ENCODE measurements at regions not wholly inside any gene's neighbourhood (a gene's known extent, or its start where the extent isn't known, plus 50 kb on each side); places are given as distances from the start of the nearest gene placed in this dataset.

DNA sequence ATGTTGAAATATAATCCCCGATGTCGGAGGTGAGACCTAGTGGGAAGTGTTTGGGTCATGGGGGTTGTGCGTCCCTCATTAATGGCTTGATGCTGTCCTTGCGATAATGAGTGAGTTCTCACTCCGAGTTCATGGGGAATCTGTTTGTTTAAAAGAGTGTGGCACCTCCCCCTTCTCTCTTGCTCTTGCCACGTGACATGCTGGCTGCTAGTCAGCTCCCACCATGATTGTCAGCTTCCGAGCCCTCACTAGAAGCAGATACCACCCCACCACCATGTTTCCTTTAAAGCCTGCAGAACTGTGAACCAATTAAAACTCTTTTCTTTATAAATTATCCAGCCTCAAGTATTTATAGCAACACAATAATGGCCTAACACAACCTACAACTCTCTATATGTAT, 166.3 kb upstream of the MBNL1 start:
- no peaks in the 10 kb centered on the region for H3K9me3 ChIP-seq (ENCODE audit: control insufficient read depth, insufficient read depth, low read length)
- H3K27ac ChIP-seq (ENCODE audit: low read depth, low read length) = no peak overlapping the region
- H3K4me1 ChIP-seq (ENCODE audit: control insufficient read depth, low read length) = peaks cover 11% of the 10 kb centered on the region
- no peaks in the 10 kb centered on the region for H3K36me3 ChIP-seq (ENCODE audit: control insufficient read depth, low read length)
- no peaks in the 10 kb centered on the region for H3K79me2 ChIP-seq (ENCODE audit: control insufficient read depth, low read length)
- TF ChIP-seq EZH2phosphoT487 (IDR thresholded peaks at IDR 0.05; ENCODE audit: borderline replicate concordance, low read length) = no peak
- TF ChIP-seq, protein P1, sequence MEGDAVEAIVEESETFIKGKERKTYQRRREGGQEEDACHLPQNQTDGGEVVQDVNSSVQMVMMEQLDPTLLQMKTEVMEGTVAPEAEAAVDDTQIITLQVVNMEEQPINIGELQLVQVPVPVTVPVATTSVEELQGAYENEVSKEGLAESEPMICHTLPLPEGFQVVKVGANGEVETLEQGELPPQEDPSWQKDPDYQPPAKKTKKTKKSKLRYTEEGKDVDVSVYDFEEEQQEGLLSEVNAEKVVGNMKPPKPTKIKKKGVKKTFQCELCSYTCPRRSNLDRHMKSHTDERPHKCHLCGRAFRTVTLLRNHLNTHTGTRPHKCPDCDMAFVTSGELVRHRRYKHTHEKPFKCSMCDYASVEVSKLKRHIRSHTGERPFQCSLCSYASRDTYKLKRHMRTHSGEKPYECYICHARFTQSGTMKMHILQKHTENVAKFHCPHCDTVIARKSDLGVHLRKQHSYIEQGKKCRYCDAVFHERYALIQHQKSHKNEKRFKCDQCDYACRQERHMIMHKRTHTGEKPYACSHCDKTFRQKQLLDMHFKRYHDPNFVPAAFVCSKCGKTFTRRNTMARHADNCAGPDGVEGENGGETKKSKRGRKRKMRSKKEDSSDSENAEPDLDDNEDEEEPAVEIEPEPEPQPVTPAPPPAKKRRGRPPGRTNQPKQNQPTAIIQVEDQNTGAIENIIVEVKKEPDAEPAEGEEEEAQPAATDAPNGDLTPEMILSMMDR (IDR thresholded peaks at IDR 0.05; ENCODE audit: low read depth, low read length, poor library complexity, severe bottlenecking) = no peak
- no peaks in the 10 kb centered on the region for H3K27me3 ChIP-seq (ENCODE audit: control insufficient read depth, low read length)
- H4K20me1 ChIP-seq (ENCODE audit: control insufficient read depth, insufficient read depth, low read depth, low read length) = no peaks in the 10 kb centered on the region
- no peak overlapping the region for H3K4me2 ChIP-seq (ENCODE audit: low read length)
- no peaks in the 10 kb centered on the region for H3K9me2 ChIP-seq (replicated peaks; ENCODE audit: control insufficient read depth, low read length)
- no peaks in the 10 kb centered on the region for H3F3A ChIP-seq (ENCODE audit: control insufficient read depth, insufficient read depth)
- H3K4me3 ChIP-seq (ENCODE audit: low read length) = no peak overlapping the region

DNA sequence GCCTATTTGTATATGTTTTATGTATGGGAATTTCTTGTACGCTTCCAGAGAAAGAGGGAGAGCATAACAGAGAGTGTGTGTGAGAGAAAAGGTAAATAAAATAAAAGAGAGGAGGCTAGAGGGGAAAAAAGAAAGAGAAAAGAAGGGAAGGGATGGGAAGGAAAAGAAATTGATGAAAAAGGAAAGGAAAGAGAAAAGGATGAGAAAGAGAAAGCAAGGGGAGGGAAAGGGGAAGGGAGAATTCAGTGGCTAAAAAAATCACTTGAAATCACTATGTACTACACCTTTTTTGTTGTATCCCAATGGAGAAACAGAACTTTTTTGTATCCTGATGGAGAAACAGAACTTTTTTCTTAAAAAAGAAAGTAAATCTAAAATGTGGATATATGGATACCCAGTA, 165.5 kb upstream of the MBNL1 start:
- Histone ChIP-seq H3K9me3 (ENCODE audit: control insufficient read depth, insufficient read depth, low read length) (no peaks in the 10 kb centered on the region), H3K9me2 (replicated peaks; ENCODE audit: control insufficient read depth, low read length) (no peaks in the 10 kb centered on the region), H3K4me3 (ENCODE audit: low read length) (no peak overlapping the region), H3K4me2 (ENCODE audit: low read length) (no peak overlapping the region), H4K20me1 (ENCODE audit: control insufficient read depth, insufficient read depth, low read depth, low read length) (no peaks in the 10 kb centered on the region), H3K4me1 (ENCODE audit: control insufficient read depth, low read length) (peaks cover 11% of the 10 kb centered on the region), H3K79me2 (ENCODE audit: control insufficient read depth, low read length) (no peaks in the 10 kb centered on the region), H3K36me3 (ENCODE audit: control insufficient read depth, low read length) (no peaks in the 10 kb centered on the region), H3K27me3 (ENCODE audit: control insufficient read depth, low read length) (no peaks in the 10 kb centered on the region), H3K27ac (ENCODE audit: low read depth, low read length) (no peak overlapping the region), H3F3A (ENCODE audit: control insufficient read depth, insufficient read depth) (no peaks in the 10 kb centered on the region)
- TF ChIP-seq EZH2phosphoT487 (IDR thresholded peaks at IDR 0.05; ENCODE audit: borderline replicate concordance, low read length) = no peak
- TF ChIP-seq, protein P1 (IDR thresholded peaks at IDR 0.05; ENCODE audit: low read depth, low read length, poor library complexity, severe bottlenecking) = no peak

DNA sequence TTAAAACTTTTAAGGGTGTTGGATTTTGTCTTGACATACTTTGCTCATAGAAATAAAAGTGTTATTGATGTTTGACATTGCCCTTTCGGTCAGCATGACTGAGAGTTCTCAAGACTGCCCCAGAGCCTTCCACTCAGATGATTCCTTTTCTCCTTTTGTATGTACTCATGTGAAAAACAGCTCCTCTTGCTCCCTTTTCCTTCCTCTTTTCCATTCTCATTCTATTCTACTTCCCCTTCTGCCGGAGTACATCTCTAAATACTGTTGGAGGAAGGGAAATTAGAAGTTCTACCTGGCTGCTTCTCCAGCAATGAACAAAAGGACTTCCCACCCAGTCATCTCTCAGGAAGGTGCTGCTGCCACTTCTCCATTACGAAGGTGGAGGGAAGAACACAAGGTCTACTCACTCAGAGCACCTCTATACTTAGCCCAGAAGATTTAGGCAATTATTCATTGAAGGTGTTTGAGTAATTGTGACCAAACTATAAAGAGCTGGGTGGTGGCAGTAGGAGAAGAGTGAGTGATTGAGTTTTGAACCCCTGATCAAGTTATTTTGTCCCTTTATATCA, 163.8 kb upstream of the MBNL1 start:
- Histone ChIP-seq H4K20me1 (ENCODE audit: control insufficient read depth, insufficient read depth, low read depth, low read length) (no peaks in the 10 kb centered on the region), H3F3A (ENCODE audit: control insufficient read depth, insufficient read depth) (no peaks in the 10 kb centered on the region), H3K9me2 (replicated peaks; ENCODE audit: control insufficient read depth, low read length) (no peaks in the 10 kb centered on the region), H3K4me3 (ENCODE audit: low read length) (no peak overlapping the region), H3K27me3 (ENCODE audit: control insufficient read depth, low read length) (no peaks in the 10 kb centered on the region), H3K4me1 (ENCODE audit: control insufficient read depth, low read length) (peaks cover 11% of the 10 kb centered on the region), H3K36me3 (ENCODE audit: control insufficient read depth, low read length) (no peaks in the 10 kb centered on the region), H3K4me2 (ENCODE audit: low read length) (no peak overlapping the region), H3K9me3 (ENCODE audit: control insufficient read depth, insufficient read depth, low read length) (no peaks in the 10 kb centered on the region), H3K27ac (ENCODE audit: low read depth, low read length) (no peak overlapping the region), H3K79me2 (ENCODE audit: control insufficient read depth, low read length) (no peaks in the 10 kb centered on the region)
- TF ChIP-seq, protein P1 (IDR thresholded peaks at IDR 0.05; ENCODE audit: low read depth, low read length, poor library complexity, severe bottlenecking) = no peak
- TF ChIP-seq EZH2phosphoT487 (IDR thresholded peaks at IDR 0.05; ENCODE audit: borderline replicate concordance, low read length) = no peak
